Right atrium auricular region (tissue), 2 donors: ENCODE measurements at regions not wholly inside any gene's neighbourhood (a gene's known extent, or its start where the extent isn't known, plus 50 kb on each side); places are given as distances from the start of the nearest gene placed in this dataset.

Source experiments
- DNase-seq: peaks from one replicate; pipeline ENCODE4 v3.0.0-alpha.2; 2019; ENCODE audit warnings: low spot score
- H3K27ac ChIP-seq, 2 donors: fragments of 200-600 bp; sonication (generic); 1 replicate in 1 of 2; 2 replicates in 1 of 2; pipeline ENCODE4 v1.5.1; 2016 to 2019
- H3K27me3 ChIP-seq, 2 donors: fragments of 200-600 bp; sonication (generic); one replicate each; pipeline versions ENCODE4 v1.5.1 to v1.6.0; 2017 to 2019
- H3K36me3 ChIP-seq: fragments of 200-600 bp; sonication (generic); one replicate; pipeline ENCODE4 v1.5.1; 2016
- H3K4me1 ChIP-seq, 2 donors: fragments of 200-600 bp; sonication (generic); one replicate each; pipeline versions ENCODE4 v1.5.1 to v1.6.0; 2017 to 2019
- H3K4me3 ChIP-seq, 2 donors: fragments of 200-600 bp; sonication (generic); 1 replicate in 1 of 2; 2 replicates in 1 of 2; pipeline ENCODE4 v1.5.1; 2017 to 2019; ENCODE audit warnings: mild to moderate bottlenecking in 1 of 2, moderate library complexity in 1 of 2
- H3K9me3 ChIP-seq, 2 donors: fragments of 200-600 bp; sonication (generic); one replicate each; pipeline ENCODE4 v1.5.1; 2019
- TF ChIP-seq, protein P1 (sequence below), 2 donors: fragments of 200-600 bp; sonication (generic); IDR thresholded peaks; one replicate each; pipeline ENCODE4 v1.5.1; 2019; ENCODE audit warnings: antibody characterized with exemption in 2 of 2

GRCh38 chr4:52198294-52198693 lies 147.2 kb downstream of the SPATA18 start:
- H3K4me3 ChIP-seq, result no peak overlapping the region
- no peaks in the 10 kb centered on the region for H3K9me3 ChIP-seq
- H3K4me1 ChIP-seq, result no peaks in the 10 kb centered on the region
- no peaks in the 10 kb centered on the region for H3K27me3 ChIP-seq
- no peak overlapping the region for H3K27ac ChIP-seq
- H3K36me3 ChIP-seq, result no peaks in the 10 kb centered on the region
- DNase-seq, result no peak
- TF ChIP-seq, protein P1, sequence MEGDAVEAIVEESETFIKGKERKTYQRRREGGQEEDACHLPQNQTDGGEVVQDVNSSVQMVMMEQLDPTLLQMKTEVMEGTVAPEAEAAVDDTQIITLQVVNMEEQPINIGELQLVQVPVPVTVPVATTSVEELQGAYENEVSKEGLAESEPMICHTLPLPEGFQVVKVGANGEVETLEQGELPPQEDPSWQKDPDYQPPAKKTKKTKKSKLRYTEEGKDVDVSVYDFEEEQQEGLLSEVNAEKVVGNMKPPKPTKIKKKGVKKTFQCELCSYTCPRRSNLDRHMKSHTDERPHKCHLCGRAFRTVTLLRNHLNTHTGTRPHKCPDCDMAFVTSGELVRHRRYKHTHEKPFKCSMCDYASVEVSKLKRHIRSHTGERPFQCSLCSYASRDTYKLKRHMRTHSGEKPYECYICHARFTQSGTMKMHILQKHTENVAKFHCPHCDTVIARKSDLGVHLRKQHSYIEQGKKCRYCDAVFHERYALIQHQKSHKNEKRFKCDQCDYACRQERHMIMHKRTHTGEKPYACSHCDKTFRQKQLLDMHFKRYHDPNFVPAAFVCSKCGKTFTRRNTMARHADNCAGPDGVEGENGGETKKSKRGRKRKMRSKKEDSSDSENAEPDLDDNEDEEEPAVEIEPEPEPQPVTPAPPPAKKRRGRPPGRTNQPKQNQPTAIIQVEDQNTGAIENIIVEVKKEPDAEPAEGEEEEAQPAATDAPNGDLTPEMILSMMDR (IDR thresholded peaks at IDR 0.05), result no peak

- Histone ChIP-seq H3K36me3 (no peaks in the 10 kb centered on the region), H3K4me1 (no peaks in the 10 kb centered on the region), H3K27ac (no peak overlapping the region), H3K4me3 (no peak overlapping the region), H3K9me3 (no peaks in the 10 kb centered on the region), H3K27me3 (no peaks in the 10 kb centered on the region)
- TF ChIP-seq, protein P1 (IDR thresholded peaks at IDR 0.05), result no peak
- DNase-seq, result no peak
Observed at GRCh38 chr4:52199574-52200338, 148.7 kb downstream of the SPATA18 start.

DNA sequence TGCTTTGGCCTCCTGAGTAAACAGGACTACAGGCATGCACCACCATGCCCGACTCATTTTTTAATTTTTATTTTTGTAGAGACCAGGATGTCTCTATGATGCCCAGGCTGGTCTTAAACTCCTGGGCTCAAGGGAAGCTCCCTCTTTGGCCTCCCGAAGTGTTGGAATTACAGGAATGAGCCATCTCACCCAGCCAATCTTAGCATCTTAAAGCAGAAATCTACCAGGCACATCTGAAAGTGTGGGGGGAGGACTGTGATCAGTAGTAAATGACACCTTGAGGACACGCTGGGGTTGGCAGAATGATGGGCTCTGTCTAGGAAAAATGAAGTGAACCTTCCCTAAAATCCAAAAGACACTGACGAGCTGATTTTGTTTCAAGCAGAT lies 149.2 kb downstream of the SPATA18 start:
- H3K27ac ChIP-seq, result no peak overlapping the region
- no peaks in the 10 kb centered on the region for H3K27me3 ChIP-seq
- no peak for DNase-seq
- no peaks in the 10 kb centered on the region for H3K9me3 ChIP-seq
- H3K4me1 ChIP-seq, result no peaks in the 10 kb centered on the region
- TF ChIP-seq, protein P1 (IDR thresholded peaks at IDR 0.05), result no peak
- no peak overlapping the region for H3K4me3 ChIP-seq
- no peaks in the 10 kb centered on the region for H3K36me3 ChIP-seq

GRCh38 chr4:52201715-52202114 lies 150.6 kb downstream of the SPATA18 start:
- TF ChIP-seq, protein P1 (IDR thresholded peaks at IDR 0.05), result no peak
- Histone ChIP-seq H3K27me3 (no peaks in the 10 kb centered on the region), H3K4me3 (no peak overlapping the region), H3K27ac (no peak overlapping the region), H3K9me3 (no peaks in the 10 kb centered on the region), H3K36me3 (no peaks in the 10 kb centered on the region), H3K4me1 (no peaks in the 10 kb centered on the region)
- DNase-seq, result no peak

DNA sequence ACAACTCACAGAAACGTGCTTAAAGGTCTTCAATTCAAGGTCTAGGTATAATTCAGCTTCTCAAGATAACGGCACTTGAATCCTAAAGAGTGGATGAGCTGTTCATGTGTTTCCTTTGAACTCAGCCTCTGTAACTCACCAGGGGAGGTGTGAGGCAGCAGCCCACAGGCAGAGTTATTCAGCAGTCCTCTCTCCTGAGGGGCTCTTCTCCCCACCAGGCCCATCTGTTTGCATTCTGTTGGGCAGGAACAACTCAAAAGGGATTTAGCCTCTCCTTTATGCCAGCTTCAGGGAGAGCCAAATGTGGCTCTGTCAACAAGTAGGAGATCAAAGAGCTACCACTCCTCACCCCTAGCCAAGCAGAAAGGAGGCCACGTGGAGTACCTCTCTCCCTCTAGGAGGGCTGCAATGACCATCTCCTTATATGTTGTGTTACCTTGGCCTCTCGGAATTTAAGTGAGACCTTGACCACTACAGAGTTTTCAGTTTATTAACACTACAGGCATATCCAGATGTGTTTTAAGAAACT lies 151.2 kb downstream of the SPATA18 start:
- H3K4me1 ChIP-seq, result no peaks in the 10 kb centered on the region
- H3K4me3 ChIP-seq, result no peak overlapping the region
- TF ChIP-seq, protein P1 (IDR thresholded peaks at IDR 0.05), result no peak
- H3K27ac ChIP-seq, result no peak overlapping the region
- no peaks in the 10 kb centered on the region for H3K36me3 ChIP-seq
- no peaks in the 10 kb centered on the region for H3K9me3 ChIP-seq
- no peaks in the 10 kb centered on the region for H3K27me3 ChIP-seq
- no peak for DNase-seq

GRCh38 chr4:52202931-52203330 lies 151.8 kb downstream of the SPATA18 start:
- no peak overlapping the region for H3K4me3 ChIP-seq

More at GRCh38 chr4:52202931-52203330, 151.8 kb downstream of the SPATA18 start:
- Histone ChIP-seq H3K9me3 (no peaks in the 10 kb centered on the region), H3K27me3 (no peaks in the 10 kb centered on the region), H3K4me1 (no peaks in the 10 kb centered on the region), H3K27ac (no peak overlapping the region), H3K36me3 (no peaks in the 10 kb centered on the region)
- TF ChIP-seq, protein P1 (IDR thresholded peaks at IDR 0.05), result no peak
- no peak for DNase-seq
